Activated T-cell treated with anti-CD3 and anti-CD28 coated beads, Interleukin-2, amount 50 U/mL, for 48 hours (primary cell): ENCODE measurements at regions not wholly inside any gene's neighbourhood (a gene's known extent, or its start where the extent isn't known, plus 50 kb on each side); places are given as distances from the start of the nearest gene placed in this dataset.
"Not testable (repeated sequence)": the region's sequence is repeated elsewhere in the genome, so short reads cannot be mapped to it uniquely, and the experiment has no call there.

Source experiments
- DNase-seq, 2 experiments: peaks; one replicate each; pipeline ENCODE4 v3.0.0-alpha.2; 2020

- no peak for DNase-seq
Observed at GRCh38 chrX:142483965-142484364, 278.9 kb upstream of the MAGEC2 start.

GRCh38 chrX:142446349-142446748, 241.3 kb upstream of the MAGEC2 start:
- no peak for DNase-seq

DNA sequence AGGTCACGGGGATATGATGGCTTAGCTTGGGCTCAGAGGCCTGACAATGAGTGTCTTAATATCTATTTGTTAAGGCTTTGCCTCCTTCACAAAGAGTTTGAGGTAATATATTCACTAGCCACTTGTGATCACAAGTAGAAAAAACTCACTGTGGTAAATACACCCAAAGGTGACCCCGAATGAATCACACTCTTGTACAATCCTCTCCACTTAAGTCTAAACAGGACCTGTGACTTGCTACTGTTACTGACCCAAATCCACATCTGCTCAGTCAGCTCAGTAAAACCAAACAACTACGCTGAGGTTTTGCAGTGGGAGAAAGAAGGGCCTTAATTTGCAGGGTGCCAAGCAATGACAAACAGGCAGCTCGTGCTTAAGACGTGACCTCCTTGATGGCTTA, 223.8 kb upstream of the MAGEC2 start:
- DNase-seq: no peak

DNA sequence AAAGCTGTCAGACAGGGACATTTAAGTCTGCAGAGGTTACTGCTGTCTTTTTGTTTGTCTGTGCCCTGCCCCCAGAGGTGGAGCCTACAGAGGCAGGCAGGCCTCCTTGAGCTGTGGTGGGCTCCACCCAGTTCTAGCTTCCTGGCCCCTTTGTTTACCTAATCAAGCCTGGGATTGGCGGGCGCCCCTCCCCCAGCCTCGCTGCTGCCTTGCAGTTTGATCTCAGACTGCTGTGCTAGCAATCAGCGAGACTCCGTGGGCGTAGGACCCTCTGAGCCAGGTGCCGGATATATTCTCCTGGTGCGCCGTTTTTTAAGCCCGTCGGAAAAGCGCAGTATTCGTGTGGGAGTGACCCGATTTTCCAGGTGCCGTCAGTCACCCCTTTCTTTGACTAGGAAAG, 185.9 kb upstream of the MAGEC2 start:
- not testable (repeated sequence) for DNase-seq

DNA sequence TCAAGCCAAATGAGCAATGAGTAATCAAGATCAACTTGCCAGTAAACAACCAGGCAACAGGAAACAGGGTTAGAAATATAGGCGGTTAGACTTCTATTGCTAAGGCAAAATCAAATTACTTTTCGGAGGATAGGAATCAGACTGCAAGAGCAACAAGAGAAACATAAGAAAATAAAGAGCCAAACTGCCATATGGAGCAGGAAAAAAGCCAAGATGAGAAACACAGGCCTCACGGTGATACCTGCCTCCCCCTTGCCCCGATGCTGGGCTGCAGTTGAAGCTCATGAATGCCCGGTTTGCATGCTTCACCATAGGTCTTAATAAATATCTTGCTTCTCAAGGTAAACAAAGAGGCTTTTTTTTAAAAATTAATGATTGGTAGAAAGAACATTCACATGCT, 158.4 kb upstream of the MAGEC2 start:
- no peak for DNase-seq

DNA sequence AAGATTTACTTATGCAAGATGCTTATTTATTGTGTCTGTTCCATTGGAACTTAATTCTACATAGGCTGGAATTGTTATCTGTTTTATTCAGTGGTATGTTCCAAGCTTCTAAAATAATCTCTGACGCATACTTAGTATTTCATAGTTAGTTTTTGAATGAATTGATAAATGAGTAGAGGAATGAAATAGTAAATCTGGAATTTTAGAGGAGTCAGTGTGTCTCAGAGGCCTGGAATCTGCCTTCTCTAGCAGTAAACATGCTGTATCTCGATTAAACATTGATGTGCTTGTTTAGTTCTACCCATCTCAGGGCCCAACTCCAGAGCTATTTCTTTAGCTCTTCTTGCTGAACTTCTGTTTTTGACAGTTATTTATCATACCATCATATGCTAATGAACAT, 154.2 kb upstream of the MAGEC2 start:
- no peak for DNase-seq

GRCh38 chrX:142327182-142327581, 122.1 kb upstream of the MAGEC2 start:
- no peak for DNase-seq

- DNase-seq: no peak
Observed at GRCh38 chrX:142312591-142312990, 107.5 kb upstream of the MAGEC2 start.

DNA sequence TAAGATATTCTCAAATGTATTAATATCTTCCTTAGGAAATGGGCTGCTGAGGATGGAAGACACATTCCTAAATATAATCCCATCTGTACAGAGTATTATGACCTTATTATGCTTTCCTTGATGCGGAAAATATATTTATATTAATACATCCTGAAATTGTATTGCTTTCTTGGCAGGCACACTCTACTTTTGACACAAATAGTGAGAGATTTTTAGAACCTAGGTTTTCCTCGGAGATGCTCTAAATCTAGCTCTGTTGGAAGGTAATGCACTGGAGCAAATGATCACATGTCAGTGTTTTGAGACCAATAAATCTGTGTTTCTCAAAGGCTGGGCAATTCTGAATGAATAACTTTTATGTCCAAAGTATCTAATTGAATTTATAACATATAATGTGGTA, 94.3 kb upstream of the MAGEC2 start:
- DNase-seq: no peak

- DNase-seq: no peak
Observed at GRCh38 chrX:142296421-142296820, 91.3 kb upstream of the MAGEC2 start.

DNA sequence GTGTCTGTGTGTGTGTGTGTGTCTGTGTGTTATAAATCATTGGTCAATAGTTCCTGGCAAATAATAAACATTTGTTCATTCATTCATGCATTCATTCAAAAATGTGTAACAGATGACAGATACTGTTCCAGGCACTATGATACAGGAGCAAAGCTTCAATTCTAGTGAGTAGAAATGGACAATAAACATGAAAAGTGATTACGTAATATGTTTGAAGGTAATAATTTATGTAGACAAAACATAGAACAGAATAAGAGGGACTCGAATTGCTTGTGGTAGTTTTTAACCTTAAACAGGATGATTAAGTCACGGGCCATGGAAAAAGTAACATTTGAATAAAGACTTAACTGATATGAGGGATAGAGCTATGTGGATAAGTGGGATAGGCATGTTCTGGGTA, 90.1 kb upstream of the MAGEC2 start:
- DNase-seq: no peak

GRCh38 chrX:142270166-142270565, 65.1 kb upstream of the MAGEC2 start:
- not testable (repeated sequence) for DNase-seq

GRCh38 chrX:142266417-142266816, 61.3 kb upstream of the MAGEC2 start:
- no peak for DNase-seq

DNA sequence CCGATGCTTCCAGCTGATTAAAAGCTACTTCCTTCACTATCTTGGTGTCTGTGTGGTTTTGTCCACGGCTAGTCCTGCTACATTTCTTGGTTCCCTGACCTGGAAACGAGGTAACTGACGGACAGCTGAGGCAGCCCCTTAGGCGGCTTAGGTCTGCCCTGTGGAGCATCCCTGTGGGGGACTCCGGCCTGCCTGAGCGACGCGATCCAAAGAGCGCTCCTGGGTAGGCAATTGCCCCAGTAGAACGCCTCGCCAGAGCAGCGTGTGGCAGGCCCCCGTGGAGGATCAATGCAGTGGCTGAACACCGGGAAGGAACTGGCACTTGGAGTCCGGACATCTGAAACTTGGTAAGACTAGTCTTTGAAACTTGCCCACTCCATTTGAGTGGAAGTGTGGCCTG, 60.5 kb upstream of the MAGEC2 start:
- not testable (repeated sequence) for DNase-seq

- DNase-seq: no peak
Observed at GRCh38 chrX:142256935-142257334, 51.8 kb upstream of the MAGEC2 start.
